Stomach (tissue), 4 donors: ENCODE measurements at regions not wholly inside any gene's neighbourhood (a gene's known extent, or its start where the extent isn't known, plus 50 kb on each side); places are given as distances from the start of the nearest gene placed in this dataset.

Source experiments
- CTCF ChIP-seq, 7 experiments: fragments of 450-650 bp in 4 of 7; fragments of 200-600 bp in 3 of 7; sonication (generic) in 3 of 7; IDR thresholded peaks; one replicate each; pipeline ENCODE4 v1.5.1; 2016 to 2019; ENCODE audit warnings: antibody characterized with exemption in 7 of 7, control low read depth in 2 of 7, mild to moderate bottlenecking in 1 of 7
- EP300 ChIP-seq: sonication (generic); formaldehyde crosslinking; IDR thresholded peaks from one replicate; pipeline ENCODE4 v1.6.1; 2017; ENCODE audit warnings: antibody characterized with exemption
- POLR2A ChIP-seq, 4 donors: fragments of 450-650 bp; IDR thresholded peaks; one replicate each; pipeline ENCODE4 v1.6.1; 2016; ENCODE audit warnings: antibody characterized with exemption in 4 of 4, control low read depth in 2 of 4, mild to moderate bottlenecking in 1 of 4, moderate library complexity in 1 of 4

DNA sequence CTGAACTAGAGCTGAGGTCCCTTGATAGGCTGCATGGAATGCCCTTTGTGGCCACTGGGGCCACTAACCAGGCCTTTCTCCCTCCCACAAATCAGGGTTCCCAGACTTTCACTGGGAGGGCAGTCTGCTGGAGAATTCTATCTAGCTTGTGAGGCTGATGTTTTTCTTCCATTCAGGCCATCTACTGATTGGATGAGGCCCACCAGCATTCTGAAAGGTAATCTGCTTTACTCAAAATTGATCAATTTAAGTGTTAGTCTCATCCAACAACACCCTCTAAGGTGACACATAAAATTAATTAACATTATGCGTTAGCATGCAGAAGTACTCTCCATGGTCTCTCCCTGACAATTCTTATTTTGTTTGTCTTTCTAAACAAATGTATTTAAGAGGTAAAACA is 80.5 kb downstream of the RTP4 start:
- no peak for TF ChIP-seq EP300
- no peak for TF ChIP-seq CTCF (IDR thresholded peaks at IDR 0.05)
- TF ChIP-seq POLR2A (IDR thresholded peaks at IDR 0.05): no peak
